ENCODE measurements at regions not wholly inside any gene's neighbourhood (a gene's known extent, or its start where the extent isn't known, plus 50 kb on each side); places are given as distances from the start of the nearest gene placed in this dataset.
"Not testable (repeated sequence)": the region's sequence is repeated elsewhere in the genome, so short reads cannot be mapped to it uniquely, and the experiment has no call there.

GRCh38 chr4:122973465-122973864 lies 51.1 kb upstream of the NUDT6 start:
- DNase-seq, result no peak

- no peak for DNase-seq
These were observed 53.7 kb upstream of the NUDT6 start for GRCh38 chr4:122976111-122976510.

GRCh38 chr4:122977103-122977502 lies 54.7 kb upstream of the NUDT6 start:
- DNase-seq, result no peak

- DNase-seq, result no peak
These were observed 55.7 kb upstream of the NUDT6 start for GRCh38 chr4:122978109-122978508.

GRCh38 chr4:122978789-122979188 lies 56.4 kb upstream of the NUDT6 start:
- DNase-seq, result no peak

- DNase-seq, result no peak
These were observed 58.5 kb upstream of the NUDT6 start for GRCh38 chr4:122980860-122981259.

GRCh38 chr4:122988696-122989095 lies 66.3 kb upstream of the NUDT6 start:
- no peak for DNase-seq

- DNase-seq, result no peak
These were observed 68.5 kb upstream of the NUDT6 start for GRCh38 chr4:122990891-122991290.

- DNase-seq, result peak; percentile 2
These were observed 69.7 kb upstream of the NUDT6 start for GRCh38 chr4:122992057-122992456.

- DNase-seq, result no peak
These were observed 70.2 kb upstream of the NUDT6 start for GRCh38 chr4:122992641-122993040.

GRCh38 chr4:122996350-122996749 lies 74.0 kb upstream of the NUDT6 start:
- DNase-seq, result no peak

- DNase-seq, result no peak
These were observed 75.2 kb upstream of the NUDT6 start for GRCh38 chr4:122997463-122998101.

- DNase-seq, result not testable (repeated sequence)
These were observed 81.7 kb upstream of the NUDT6 start for GRCh38 chr4:123004079-123004478.

- DNase-seq, result not testable (repeated sequence)
These were observed 82.7 kb upstream of the NUDT6 start for GRCh38 chr4:123005126-123005525.

- no peak for DNase-seq
These were observed 85.3 kb upstream of the NUDT6 start for GRCh38 chr4:123007679-123008078.

- not testable (repeated sequence) for DNase-seq
These were observed 90.0 kb upstream of the NUDT6 start for GRCh38 chr4:123012416-123012815.

GRCh38 chr4:123014038-123014437 lies 91.6 kb upstream of the NUDT6 start:
- no peak for DNase-seq

- no peak for DNase-seq
These were observed 94.7 kb upstream of the NUDT6 start for GRCh38 chr4:123017078-123017477.

- peak; percentile 15 for DNase-seq
These were observed 95.4 kb upstream of the NUDT6 start for GRCh38 chr4:123017636-123018395.

GRCh38 chr4:123018396-123018775 lies 96.0 kb upstream of the NUDT6 start:
- DNase-seq, result no peak

GRCh38 chr4:123020285-123020684 lies 97.9 kb upstream of the NUDT6 start:
- no peak for DNase-seq

GRCh38 chr4:123023647-123024046 lies 101.2 kb upstream of the NUDT6 start:
- no peak for DNase-seq

- DNase-seq, result no peak
These were observed 102.3 kb upstream of the NUDT6 start for GRCh38 chr4:123024710-123025109.

GRCh38 chr4:123025398-123025797 lies 103.0 kb upstream of the NUDT6 start:
- no peak for DNase-seq

GRCh38 chr4:123026015-123026414 lies 103.6 kb upstream of the NUDT6 start:
- peak; percentile 25 for DNase-seq

Data from HCEC 1CT (cell line).